ENCODE measurements at regions not wholly inside any gene's neighbourhood (a gene's known extent, or its start where the extent isn't known, plus 50 kb on each side); places are given as distances from the start of the nearest gene placed in this dataset.

- TF ChIP-seq POLR2AphosphoS5 (IDR thresholded peaks at IDR 0.05; ENCODE audit: low read depth, low read length): no peak
- no peak for TF ChIP-seq POLR2A (IDR thresholded peaks at IDR 0.05; ENCODE audit: low read depth, low read length)
Observed at GRCh38 chr2:184041777-184042176, 556.6 kb upstream of the ZNF804A start.
